Ascending aorta (tissue), 2 donors: ENCODE measurements at regions not wholly inside any gene's neighbourhood (a gene's known extent, or its start where the extent isn't known, plus 50 kb on each side); places are given as distances from the start of the nearest gene placed in this dataset.

Experiments used
- DNase-seq, 2 donors: peaks; one replicate each; pipeline ENCODE4 v3.0.0-alpha.2; 2019; ENCODE audit warnings: low spot score in 2 of 2
- H3K27ac ChIP-seq, 2 donors: fragments of 200-600 bp; sonication (generic); one replicate each; pipeline ENCODE4 v1.5.1; 2016 to 2017; ENCODE audit warnings: mild to moderate bottlenecking in 1 of 2
- H3K27me3 ChIP-seq: fragments of 200-600 bp; sonication (generic); one replicate; pipeline ENCODE4 v1.5.1; 2017
- H3K36me3 ChIP-seq, 2 donors: fragments of 200-600 bp; sonication (generic); one replicate each; pipeline ENCODE4 v1.5.1; 2016
- H3K4me1 ChIP-seq, 2 donors: fragments of 200-600 bp; sonication (generic); one replicate each; pipeline ENCODE4 v1.5.1; 2016 to 2017; ENCODE audit warnings: mild to moderate bottlenecking in 1 of 2
- H3K4me3 ChIP-seq, 2 donors: fragments of 200-600 bp; sonication (generic); one replicate each; pipeline ENCODE4 v1.5.1; 2016 to 2017; ENCODE audit warnings: mild to moderate bottlenecking in 1 of 2
- H3K9me3 ChIP-seq, 2 donors: fragments of 200-600 bp; sonication (generic); one replicate each; pipeline ENCODE4 v1.5.1; 2016
- intact Hi-C: fragments of 100-400 bp; cut with DNase I; formaldehyde crosslinking; loops from one replicate; pipeline ENCODE4 v1.15.1; 2023
- TF ChIP-seq, protein P1 (sequence below), 3 experiments: fragments of 200-600 bp in 2 of 3; fragments of 450-650 bp in 1 of 3; sonication (generic) in 2 of 3; IDR thresholded peaks; one replicate each; pipeline ENCODE4 v1.5.1; 2016 to 2019; ENCODE audit warnings: antibody characterized with exemption in 3 of 3, mild to moderate bottlenecking in 1 of 3, moderate library complexity in 1 of 3

DNA sequence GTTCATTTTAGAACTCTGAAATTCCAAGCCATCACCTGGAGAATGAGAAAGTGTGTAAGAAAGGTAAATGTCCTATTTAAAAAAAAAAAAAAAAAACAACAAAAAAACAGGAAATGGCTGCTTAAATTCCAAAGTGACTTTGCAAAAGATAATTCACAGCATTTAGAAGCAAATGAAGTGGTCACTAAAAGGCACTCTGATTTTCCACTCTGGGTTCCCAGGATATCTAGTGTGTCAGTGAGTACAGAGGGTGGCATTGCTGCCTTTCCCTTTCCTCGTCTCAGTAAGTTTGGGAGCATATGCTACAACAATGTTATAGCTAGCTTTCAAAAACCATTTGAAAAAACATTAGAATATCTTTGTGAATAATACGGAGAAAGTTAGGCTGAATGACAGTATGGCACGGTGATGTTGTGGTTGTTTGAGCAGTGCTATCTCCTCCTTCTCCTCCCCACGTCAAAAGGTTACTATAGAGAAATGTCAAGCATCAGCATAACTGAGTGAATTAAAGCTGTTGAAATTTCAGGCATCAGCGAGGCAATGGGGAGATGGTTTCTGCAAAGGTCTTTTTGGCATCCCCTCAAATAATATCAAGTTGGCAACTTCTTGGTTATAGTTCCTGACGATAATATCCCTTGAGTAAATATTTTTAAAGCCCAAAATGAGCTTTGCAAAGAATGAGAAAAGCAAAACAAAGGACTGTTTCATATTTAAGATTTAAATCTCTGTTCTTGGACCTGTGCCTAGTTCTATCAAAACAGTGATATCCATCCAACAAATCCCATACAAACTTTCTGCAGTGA is 164.5 kb upstream of the E2F7 start:
- H3K4me1 ChIP-seq = no peaks in the 10 kb centered on the region
- H3K27ac ChIP-seq = no peak overlapping the region
- no peak for DNase-seq
- TF ChIP-seq, protein P1, sequence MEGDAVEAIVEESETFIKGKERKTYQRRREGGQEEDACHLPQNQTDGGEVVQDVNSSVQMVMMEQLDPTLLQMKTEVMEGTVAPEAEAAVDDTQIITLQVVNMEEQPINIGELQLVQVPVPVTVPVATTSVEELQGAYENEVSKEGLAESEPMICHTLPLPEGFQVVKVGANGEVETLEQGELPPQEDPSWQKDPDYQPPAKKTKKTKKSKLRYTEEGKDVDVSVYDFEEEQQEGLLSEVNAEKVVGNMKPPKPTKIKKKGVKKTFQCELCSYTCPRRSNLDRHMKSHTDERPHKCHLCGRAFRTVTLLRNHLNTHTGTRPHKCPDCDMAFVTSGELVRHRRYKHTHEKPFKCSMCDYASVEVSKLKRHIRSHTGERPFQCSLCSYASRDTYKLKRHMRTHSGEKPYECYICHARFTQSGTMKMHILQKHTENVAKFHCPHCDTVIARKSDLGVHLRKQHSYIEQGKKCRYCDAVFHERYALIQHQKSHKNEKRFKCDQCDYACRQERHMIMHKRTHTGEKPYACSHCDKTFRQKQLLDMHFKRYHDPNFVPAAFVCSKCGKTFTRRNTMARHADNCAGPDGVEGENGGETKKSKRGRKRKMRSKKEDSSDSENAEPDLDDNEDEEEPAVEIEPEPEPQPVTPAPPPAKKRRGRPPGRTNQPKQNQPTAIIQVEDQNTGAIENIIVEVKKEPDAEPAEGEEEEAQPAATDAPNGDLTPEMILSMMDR (IDR thresholded peaks at IDR 0.05) = no peak
- H3K36me3 ChIP-seq = no peaks in the 10 kb centered on the region
- peak overlapping the region; percentile 3 to 7 for H3K4me3 ChIP-seq
- intact Hi-C loops = no loop called here
- H3K9me3 ChIP-seq = no peaks in the 10 kb centered on the region
- no peaks in the 10 kb centered on the region for H3K27me3 ChIP-seq

DNA sequence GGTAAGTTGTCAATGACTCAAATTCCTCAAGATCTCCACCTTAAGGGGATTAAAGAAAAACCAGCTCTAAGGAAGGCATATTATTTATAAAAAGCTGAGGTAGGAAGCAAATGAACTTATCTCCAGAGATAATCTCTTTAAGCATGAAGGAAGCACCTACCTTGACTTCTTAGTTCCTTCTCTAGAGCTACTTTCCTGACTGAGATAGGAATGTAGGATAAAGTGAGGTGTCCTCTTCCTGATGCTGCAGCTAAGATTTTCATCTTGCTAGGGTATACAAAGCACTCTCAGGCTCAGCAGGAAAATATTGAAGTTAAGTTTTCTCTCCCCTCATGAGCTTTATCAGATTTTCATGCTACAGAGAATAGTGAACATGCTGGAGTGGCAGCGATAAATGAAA is 163.0 kb upstream of the E2F7 start:
- intact Hi-C loops = no loop called here
- TF ChIP-seq, protein P1 (IDR thresholded peaks at IDR 0.05) = no peak
- H3K4me3 ChIP-seq = no peak overlapping the region
- DNase-seq = no peak
- H3K4me1 ChIP-seq = no peaks in the 10 kb centered on the region
- no peaks in the 10 kb centered on the region for H3K27me3 ChIP-seq
- H3K36me3 ChIP-seq = no peaks in the 10 kb centered on the region
- H3K27ac ChIP-seq = no peak overlapping the region
- no peaks in the 10 kb centered on the region for H3K9me3 ChIP-seq

DNA sequence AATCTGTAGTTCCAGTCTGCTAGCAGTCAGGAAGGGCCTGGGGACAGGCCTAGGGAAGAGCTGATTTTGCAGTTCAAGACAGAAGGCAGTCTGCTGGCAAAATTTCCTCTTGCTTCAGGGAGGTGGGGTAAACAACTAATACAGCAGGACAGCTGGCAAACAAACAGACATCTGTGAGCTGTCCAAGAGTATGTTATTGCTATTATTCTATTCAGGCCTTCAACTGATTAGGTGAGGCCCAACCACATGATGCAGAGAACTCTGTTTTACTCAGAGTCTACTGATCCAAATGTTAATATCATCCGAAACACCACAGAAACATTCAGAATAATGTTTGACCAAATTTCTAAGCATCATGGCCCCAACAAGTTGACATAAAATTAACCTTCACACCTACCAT is 161.0 kb upstream of the E2F7 start:
- DNase-seq = no peak
- Histone ChIP-seq H3K36me3 (no peaks in the 10 kb centered on the region), H3K4me1 (no peaks in the 10 kb centered on the region), H3K9me3 (no peaks in the 10 kb centered on the region), H3K27ac (no peak overlapping the region), H3K27me3 (no peaks in the 10 kb centered on the region), H3K4me3 (no peak overlapping the region)
- TF ChIP-seq, protein P1 (IDR thresholded peaks at IDR 0.05) = no peak
- intact Hi-C loops = no loop called here

DNA sequence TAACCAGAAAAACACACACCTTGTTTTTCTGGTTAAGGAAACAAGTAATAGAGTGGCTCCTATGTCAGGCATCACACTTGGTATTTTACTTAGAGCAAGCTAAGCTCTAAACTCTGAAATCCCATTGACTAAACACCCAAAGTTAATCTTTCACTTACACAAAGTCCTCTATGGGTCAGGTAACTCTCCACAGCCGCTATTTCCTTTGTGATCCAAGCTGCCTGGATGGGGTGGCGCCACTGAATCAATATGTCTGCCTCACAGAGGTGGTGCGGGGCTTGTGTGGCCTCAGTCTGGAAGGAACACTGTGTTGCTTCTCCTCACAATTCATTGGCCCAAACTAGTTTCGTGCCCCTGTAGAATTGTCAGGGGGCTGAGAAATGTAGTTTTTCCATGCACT is 160.0 kb upstream of the E2F7 start:
- TF ChIP-seq, protein P1 (IDR thresholded peaks at IDR 0.05) = no peak
- no peaks in the 10 kb centered on the region for H3K36me3 ChIP-seq
- DNase-seq = no peak
- H3K4me1 ChIP-seq = no peaks in the 10 kb centered on the region
- no peaks in the 10 kb centered on the region for H3K9me3 ChIP-seq
- intact Hi-C loops = no loop called here
- no peak overlapping the region for H3K27ac ChIP-seq
- H3K27me3 ChIP-seq = no peaks in the 10 kb centered on the region
- H3K4me3 ChIP-seq = no peak overlapping the region

DNA sequence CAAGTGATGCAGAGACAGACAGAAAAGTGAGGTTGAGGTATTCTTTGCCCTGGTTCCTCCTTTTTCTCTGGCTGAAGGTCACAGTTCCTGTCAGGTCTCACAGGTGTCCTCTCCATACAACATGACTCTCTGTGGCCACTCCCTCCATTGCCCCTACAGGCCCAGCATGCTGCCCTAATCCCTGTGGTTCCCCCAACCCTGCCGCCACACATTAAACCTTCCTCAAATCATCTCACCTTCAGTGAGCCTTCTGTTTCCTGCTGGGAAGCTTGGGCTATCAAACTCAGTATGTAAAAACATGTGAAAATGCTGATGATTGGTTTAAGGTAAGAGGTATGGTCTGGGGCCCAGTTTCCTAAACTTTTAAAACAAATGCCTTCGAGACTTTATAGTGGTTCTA is 159.0 kb upstream of the E2F7 start:
- Histone ChIP-seq H3K27ac (no peak overlapping the region), H3K4me1 (no peaks in the 10 kb centered on the region), H3K36me3 (no peaks in the 10 kb centered on the region), H3K27me3 (no peaks in the 10 kb centered on the region), H3K9me3 (no peaks in the 10 kb centered on the region), H3K4me3 (no peak overlapping the region)
- intact Hi-C loops = no loop called here
- TF ChIP-seq, protein P1 (IDR thresholded peaks at IDR 0.05) = no peak
- no peak for DNase-seq
